Left renal cortex interstitium (tissue), 4 donors: ENCODE measurements at regions not wholly inside any gene's neighbourhood (a gene's known extent, or its start where the extent isn't known, plus 50 kb on each side); places are given as distances from the start of the nearest gene placed in this dataset.
A peak's percentile ranks its signal among the peaks of the same experiment; 100 is the strongest.
"Not testable (repeated sequence)": the region's sequence is repeated elsewhere in the genome, so short reads cannot be mapped to it uniquely, and the experiment has no call there.

Source experiments
- DNase-seq, 4 donors: peaks; one replicate each; pipeline ENCODE4 v3.0.0-alpha.2; 2013; ENCODE audit warnings: low read depth in 4 of 4, low spot score in 2 of 4, missing footprints in 1 of 4

GRCh38 chrX:71822314-71822713 lies 59.2 kb downstream of the CXorf49B start:
- DNase-seq = not testable (repeated sequence)

GRCh38 chrX:71823391-71824057 lies 60.4 kb downstream of the CXorf49B start:
- no peak for DNase-seq

- no peak for DNase-seq
Measured at GRCh38 chrX:71828086-71828485, 64.9 kb downstream of the CXorf49B start.

GRCh38 chrX:71838092-71838491 lies 72.6 kb upstream of the NHSL2 start:
- not testable (repeated sequence) for DNase-seq

- DNase-seq = no peak
Measured at GRCh38 chrX:71846429-71846828, 64.2 kb upstream of the NHSL2 start.

- DNase-seq = no peak
Measured at GRCh38 chrX:71852182-71852581, 58.5 kb upstream of the NHSL2 start.

- peak in 1 of 4 donors; percentile 16 for DNase-seq
Measured at GRCh38 chrX:71859637-71860036, 51.0 kb upstream of the NHSL2 start.
